Stomach (tissue), 4 donors: ENCODE measurements at regions not wholly inside any gene's neighbourhood (a gene's known extent, or its start where the extent isn't known, plus 50 kb on each side); places are given as distances from the start of the nearest gene placed in this dataset.

Source experiments
- CTCF ChIP-seq, 7 experiments: fragments of 450-650 bp in 4 of 7; fragments of 200-600 bp in 3 of 7; sonication (generic) in 3 of 7; IDR thresholded peaks; one replicate each; pipeline ENCODE4 v1.5.1; 2016 to 2019; ENCODE audit warnings: antibody characterized with exemption in 7 of 7, control low read depth in 2 of 7, mild to moderate bottlenecking in 1 of 7
- EP300 ChIP-seq: sonication (generic); formaldehyde crosslinking; IDR thresholded peaks from one replicate; pipeline ENCODE4 v1.6.1; 2017; ENCODE audit warnings: antibody characterized with exemption

GRCh38 chr1:186745531-186746146 is 65.4 kb upstream of the PTGS2 start:
- TF ChIP-seq CTCF (IDR thresholded peaks at IDR 0.05) = no peak
- no peak for TF ChIP-seq EP300
